Ecto neural progenitor cell (in vitro differentiated cells): ENCODE measurements at regions not wholly inside any gene's neighbourhood (a gene's known extent, or its start where the extent isn't known, plus 50 kb on each side); places are given as distances from the start of the nearest gene placed in this dataset.
"Not testable (repeated sequence)": the region's sequence is repeated elsewhere in the genome, so short reads cannot be mapped to it uniquely, and the experiment has no call there.

Experiments used
- DNase-seq: peaks from one replicate; pipeline ENCODE4 v3.0.0-alpha.2; 2018; ENCODE audit warnings: low spot score

DNA sequence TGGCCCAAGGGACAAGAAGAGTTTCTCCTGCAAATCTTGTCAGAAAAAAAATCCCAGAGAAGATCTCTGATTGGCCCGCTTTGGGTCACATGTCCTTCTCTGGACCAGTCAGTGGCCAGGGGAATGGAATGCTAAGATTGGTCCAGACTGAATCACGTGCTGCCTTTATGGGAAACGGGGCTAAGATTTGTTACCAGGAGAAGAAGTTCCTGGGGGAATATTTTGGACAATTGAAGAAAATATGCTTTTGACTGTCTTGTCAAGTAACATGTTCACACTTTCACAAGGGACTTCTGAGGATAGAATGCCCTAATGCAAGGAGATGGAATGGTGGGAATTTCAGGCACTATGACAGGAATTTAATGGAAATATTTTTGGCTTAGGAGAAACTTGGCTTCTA lies 74.1 kb upstream of the SH3PXD2B start:
- DNase-seq, result peak; percentile 28

DNA sequence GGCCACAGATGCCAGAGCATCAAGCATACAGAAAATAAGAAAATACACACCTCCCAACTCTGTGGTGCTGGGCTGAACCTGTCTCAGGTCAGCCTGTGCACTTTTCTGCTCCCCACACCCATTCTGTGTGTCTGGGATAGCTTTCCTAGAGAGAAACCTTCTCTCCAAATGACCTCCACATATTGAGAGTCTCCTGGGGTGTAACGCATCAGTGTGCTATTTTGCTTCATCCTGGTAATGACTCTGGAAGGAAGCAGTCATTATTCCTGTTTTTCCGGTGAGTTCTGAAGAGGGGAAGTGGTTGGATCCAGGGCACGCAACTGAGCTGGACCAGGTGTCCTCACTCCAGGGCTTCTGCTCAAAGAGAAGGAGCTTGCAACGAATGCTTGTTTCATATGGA lies 73.2 kb upstream of the SH3PXD2B start:
- peak; percentile 12 for DNase-seq

DNA sequence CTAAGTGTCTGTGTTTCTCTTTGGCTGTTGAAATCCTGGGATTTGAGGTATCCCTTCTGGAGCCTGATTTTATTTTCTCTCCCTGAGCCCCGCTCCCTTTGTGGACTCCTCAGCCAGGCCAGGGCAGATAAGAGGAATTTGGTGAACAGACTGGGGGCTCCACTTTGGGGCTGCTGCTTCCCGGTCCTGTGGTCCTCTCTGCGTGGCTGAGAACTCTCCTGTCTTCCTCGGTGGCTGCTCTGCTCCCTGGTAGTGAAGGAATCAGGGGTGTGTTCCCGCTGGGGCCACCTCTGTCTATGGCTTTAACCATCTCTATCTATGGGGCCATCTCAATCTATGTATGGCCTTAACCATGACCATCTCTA lies 71.7 kb upstream of the SH3PXD2B start:
- peak; percentile 32 for DNase-seq

DNA sequence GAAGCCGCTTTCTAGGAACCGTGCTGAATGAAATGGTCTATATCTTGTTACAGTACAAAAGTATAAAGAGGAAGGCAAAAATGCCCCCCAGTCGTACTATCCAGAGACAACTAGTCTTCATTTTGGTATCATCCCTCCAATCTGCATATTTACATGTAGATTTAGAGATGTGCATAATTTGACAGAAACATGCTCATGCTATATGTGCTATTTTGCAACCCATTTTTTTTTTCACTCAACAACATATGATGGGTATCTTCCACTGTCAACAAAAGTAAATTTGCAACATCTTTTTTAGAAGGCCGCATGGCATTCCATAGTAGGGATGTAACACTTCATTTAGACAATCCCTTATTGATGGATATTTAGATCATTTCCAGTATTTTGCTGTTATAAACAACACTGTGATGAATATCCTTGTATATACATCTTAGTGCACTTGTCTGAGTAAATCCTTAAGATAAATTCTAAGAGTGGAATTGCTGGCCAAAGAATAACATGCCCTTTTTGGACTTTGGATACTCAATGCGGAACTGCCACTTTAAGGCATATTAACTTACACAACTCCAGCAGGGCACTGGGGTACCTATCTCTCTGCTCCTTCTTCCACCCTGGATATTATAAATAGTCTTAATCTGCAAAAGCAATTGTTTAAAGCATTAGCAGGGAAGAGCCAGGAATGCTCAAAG lies 71.1 kb upstream of the SH3PXD2B start:
- DNase-seq, result no peak

DNA sequence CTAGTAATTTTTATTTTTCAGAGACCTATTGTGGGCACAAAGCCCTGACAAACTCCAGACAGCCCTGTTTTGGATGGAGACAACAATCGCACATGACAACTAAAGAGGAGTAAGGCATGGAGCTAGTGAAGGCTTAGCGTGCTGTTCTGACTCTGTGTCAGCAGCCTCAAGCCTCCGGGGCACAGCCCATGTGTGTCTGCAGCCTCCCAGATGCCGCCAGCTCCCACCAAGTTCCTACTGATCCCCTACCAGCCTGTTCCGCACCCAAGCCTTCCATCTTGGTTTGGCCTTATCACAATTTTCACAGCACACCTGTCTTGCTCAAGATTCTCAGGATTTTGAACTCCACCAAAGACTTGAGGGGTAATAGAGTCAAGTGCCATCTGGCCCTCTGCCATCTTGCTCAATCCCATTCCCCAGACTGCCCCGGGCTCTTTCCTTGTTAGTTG lies 70.3 kb upstream of the SH3PXD2B start:
- peak; percentile 20 for DNase-seq

DNA sequence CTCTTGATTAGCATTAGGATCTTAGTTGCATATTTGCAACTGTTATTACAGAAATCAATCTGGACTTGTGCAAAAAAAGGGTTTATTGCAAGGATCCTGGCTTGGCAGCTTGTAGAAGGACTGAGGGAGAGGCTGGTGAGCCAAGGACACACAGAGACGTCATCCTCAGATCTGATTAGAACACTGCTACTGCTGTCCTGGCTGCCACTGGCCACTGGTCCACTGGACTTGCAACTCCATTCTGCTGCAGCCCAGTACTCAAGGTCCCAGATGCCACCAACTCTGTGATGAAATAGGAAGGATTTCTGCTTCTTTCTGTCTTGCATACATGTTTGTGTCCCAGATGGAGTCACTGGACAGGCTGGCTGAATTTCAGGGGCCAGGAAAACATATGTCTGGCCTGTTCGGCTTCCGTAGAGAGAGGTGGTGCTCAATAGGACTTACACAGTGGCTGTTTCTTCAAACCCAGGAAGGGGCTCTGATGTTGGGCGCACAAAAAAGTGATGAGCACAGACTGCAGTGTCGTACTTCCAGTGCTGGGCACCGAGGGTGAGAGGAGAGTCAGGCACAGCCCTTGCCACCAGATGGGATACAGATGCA lies 68.9 kb upstream of the SH3PXD2B start:
- peak; percentile 39 for DNase-seq

DNA sequence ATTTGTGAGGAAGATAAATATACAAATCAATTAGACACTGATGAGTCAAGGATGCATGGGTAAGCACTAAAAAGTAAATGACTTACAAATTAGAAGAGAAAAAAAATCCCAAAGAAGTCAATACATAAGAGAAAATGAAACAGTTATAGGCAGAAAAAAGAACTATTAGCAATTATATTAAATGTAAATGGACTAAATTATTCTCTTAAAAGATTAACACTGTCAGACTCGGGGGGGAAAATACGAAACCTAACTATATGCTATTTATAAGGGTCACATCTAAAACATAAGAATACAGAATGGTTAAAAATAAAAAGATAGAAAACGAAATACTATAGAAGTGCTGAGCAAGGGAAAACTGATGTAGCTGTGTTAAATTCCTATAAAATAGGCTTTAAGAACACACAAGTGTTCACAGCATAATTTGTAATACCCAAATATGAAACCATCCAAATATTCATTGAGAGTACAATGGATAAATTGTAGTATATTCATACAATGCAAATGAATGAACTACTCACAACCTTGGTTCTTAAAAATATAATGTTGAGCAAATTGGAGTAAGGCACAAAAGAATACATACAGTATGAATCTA lies 67.1 kb upstream of the SH3PXD2B start:
- DNase-seq, result no peak

DNA sequence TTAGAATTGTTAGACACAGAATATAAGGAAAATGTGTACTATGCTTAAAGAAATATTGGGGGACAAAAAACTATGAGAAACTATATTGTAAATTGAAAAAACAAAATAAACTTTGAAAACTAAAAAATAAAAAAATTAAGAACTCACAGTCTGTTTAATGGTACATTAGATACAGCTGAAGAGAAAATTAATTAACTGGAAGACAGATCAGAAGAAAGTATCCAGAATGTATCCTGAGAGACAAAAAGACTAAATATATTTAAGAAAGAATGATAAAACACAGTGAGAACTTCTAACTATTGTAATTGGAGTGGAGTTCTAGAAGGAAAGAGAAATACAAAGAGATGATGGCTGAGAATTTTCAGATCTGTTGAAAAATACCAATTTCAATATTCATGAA lies 57.6 kb upstream of the SH3PXD2B start:
- no peak for DNase-seq

DNA sequence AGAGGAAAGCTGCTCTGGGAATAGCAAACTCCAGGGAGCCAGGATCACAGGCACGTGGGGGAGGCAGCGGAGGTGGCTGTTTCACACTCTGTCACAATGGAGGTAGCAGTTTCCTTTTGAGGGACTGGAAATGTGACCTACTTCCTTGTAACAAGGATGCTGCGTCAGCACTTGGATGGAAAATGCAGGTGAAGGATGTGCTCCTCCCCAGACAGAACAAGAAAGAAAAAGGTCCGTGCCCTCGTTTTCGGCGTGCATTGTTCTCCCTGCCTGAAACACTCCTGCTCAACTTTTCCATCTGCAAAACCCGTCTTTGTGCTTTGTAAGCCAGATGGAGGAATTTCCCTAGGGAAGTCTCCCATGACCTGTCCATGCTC lies 55.1 kb upstream of the SH3PXD2B start:
- DNase-seq, result peak; percentile 35

DNA sequence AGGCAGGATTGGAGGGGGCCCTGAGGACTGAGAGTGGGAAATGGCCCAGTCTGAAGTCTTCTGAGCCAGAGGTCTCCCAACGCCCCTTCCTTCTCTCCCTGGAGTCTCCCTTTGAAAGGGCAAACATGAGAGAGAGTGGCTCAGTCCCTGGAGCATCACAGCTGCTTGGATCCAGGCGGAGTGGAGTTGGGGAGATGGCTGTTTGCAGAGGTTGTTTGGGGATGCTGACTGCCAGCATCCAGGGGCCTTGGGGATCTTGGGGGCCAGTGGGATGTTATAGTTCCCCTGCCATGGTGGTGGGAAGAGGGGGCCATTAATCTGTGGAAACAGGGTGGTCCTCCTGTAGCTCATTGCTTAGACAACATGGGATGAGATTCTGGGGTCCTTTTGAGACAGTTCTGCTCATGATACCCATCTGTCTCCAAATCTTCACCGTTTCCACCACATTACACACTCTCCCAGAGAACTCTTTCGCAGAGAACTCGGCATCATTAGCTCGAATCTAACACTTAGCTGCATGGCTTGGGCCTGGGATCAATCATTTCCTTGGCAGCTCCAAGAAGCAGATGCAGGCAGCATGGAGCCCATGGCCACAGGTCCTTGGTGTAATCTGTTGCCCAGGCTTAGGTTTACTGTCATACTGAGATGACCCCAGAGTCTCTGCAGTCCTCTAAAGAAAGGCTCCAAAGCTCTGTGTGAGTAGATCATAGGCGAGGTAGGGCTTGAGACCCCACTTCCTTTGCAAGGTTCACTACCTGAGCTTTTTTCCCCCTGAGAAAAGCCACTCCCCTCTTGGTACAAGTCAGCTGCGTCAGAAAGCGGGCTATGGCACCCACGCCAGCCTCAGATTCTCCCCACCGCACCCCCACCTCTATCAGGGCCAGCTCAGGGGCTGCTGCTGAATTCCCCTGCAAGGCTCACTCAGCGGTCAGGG lies 54.4 kb upstream of the SH3PXD2B start:
- DNase-seq, result peak; percentile 40

DNA sequence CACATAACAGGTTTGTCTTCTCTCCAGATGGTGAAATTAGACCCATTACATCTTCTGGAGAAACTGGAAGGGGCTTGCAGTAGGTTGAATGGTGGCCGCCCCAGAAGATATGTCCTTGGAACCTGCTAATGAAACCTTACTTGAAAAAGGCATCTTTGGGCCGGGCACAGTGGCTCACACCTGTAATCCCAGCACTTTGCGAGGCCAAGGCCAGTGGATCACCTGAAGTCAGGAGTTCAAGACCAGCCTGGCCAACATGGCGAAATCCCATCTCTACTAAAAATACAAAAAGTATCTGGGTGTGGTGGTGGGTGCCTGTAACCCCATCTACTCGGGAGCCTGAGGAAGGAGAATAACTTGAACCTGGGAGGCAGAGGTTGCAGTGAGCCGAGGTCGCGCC lies 53.2 kb upstream of the SH3PXD2B start:
- DNase-seq, result not testable (repeated sequence)

DNA sequence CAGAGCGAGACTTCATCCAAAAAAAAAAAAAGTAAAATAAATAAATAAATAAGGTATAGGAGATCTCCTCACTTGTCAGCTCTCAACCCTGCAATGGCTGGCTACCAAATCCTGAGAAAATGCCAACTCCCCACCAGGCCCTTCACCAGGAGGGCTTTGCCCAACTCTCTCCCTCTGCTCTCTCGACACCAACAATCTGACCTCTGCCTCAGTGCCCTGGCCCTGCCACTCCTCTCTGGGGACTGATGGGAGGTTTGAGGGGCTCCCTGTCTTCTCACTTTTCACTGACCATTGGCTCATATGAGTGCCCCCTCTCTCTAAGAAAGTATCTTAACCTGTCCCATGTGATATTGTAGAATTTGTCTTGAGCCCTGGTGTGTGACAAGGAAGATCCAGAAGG lies 52.6 kb upstream of the SH3PXD2B start:
- no peak for DNase-seq

DNA sequence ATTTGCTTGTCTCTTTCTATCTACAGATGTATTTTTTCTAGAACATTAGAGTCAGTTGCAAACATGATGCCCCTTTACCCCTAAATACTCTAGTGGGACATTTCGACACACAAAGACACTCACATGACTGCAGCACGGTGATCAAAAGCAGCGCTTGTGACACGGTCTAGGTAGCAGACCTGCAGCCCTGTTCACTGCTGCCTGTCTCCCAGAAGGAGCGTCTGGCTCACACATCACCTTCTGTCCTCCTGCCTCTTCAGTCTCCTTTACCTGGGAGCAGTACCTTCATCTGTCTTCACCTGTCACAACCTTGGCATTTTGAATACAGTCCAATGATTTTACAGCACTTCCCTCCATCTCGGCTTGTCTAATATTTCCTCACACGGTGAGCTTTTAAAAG lies 51.9 kb upstream of the SH3PXD2B start:
- peak; percentile 19 for DNase-seq

DNA sequence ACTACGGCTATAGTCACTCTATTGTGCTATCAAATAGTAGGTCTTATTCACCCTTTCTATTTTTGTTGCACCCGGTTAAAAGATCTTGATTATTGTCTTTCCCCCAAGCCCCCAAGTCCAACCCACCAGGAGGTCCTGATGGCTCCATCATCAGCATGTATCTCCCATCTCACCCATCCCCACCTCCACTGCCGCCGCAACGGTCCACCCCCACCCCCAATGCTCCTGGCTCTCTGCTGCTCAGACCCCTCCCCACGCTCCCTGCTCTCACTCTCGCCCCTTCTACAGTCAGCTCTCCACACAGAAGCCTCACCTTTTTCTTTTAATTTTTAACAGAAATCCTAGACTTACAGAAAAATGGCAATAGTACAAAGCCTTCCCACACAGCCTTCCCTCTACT lies 51.5 kb upstream of the SH3PXD2B start:
- DNase-seq, result peak; percentile 15

DNA sequence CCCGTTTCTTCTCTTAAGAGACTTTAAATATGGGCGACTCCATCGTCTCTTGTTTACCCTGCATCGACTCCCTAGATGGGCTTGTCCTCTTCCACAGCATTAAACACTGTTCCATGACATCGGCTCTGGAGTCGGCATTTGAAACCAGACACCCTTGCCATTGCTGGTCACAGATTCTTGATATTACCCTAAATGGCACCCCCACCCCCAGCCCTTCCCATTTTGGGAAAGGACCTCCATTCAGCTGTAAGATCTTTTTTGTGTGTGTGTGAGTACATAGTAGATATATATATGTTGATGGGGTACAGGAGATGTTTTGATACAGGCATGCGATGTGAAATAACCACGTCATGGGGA lies 51.1 kb upstream of the SH3PXD2B start:
- no peak for DNase-seq

DNA sequence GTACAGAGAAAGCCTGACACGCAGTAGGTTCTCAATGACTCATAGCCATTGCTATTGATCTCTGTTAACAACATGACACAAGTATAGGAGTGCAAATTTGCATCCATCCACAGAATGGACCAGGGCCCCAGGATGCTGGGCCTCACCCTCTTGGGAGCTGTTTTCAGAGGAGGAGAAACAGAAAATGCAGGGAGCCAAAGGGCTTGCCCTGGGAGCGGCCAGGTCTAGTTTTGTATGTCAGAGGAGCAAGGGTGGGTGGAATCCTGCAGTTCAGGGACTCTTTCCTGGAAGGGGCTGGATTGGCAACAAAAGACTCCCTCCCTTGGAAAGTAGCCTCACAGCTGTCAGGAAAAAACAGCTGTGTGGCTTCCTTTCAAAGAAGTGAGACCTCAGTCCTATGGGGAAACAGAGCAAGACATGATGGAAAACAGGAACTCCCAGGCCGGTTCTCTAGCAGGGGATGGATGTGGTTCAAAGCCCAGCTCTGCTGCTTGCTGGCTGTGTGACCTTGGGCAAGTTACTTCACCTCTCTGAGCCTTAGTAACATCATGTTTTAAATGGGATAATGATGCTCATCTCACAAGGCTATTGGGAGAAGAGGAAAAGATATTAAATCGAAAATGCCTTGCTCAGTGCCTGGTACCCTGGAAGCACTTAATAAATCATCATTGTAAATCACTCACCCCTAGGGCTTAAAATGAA lies 50.5 kb upstream of the SH3PXD2B start:
- peak; percentile 34 for DNase-seq

DNA sequence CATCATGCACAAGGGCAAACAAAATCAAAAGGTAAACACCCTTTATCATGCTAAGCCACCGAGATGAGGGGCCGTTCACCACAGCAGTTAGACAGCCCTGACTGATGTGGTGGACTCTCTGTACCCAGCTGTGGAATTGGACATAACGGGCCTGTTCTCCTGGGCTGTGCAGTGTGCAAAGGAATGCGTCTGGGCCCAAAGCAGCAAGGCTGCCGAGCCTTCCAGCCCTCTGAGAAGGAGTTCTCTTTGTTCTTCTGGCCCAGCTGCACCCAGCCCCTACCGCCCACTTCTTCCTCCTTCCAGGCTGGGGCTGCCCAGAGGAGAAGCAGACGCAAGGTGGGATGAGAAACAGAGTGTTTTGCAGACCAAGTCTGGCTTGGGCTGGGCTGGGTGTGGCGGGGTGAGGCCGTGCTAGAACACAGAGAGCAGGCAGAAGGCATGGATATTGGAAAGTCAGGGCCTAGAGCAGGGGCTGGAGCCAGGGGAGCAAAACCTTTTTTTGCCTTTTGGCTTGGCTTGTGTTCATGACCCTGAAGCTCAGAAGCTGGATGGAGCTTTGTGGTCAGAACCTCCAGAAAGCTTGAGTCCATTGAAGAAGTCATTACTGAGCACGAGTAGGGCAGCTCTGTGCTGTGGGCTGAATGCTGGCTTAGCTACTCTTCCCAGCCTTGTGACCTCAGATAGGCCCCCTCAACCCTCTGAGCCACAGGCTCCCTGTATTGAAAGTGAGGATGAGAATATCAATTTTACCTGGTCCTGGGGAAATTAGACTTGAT lies 49.8 kb upstream of the SH3PXD2B start:
- peak; percentile 39 for DNase-seq
